Stimulated activated CD8-positive, alpha-beta memory T cell treated with anti-CD3 and anti-CD28 coated beads, Interleukin-12 subunit alpha, Interleukin-12 subunit beta, amount 100 ng/mL, for 24 hours (primary cell): ENCODE measurements at regions not wholly inside any gene's neighbourhood (a gene's known extent, or its start where the extent isn't known, plus 50 kb on each side); places are given as distances from the start of the nearest gene placed in this dataset.
"Not testable (repeated sequence)": the region's sequence is repeated elsewhere in the genome, so short reads cannot be mapped to it uniquely, and the experiment has no call there.

ENCODE experiments used
- DNase-seq: peaks from one replicate; pipeline ENCODE4 v3.0.0-alpha.2; 2020; ENCODE audit errors: extremely low read depth

GRCh38 chr15:77839970-77840905, 207.5 kb upstream of the LINGO1 start:
- DNase-seq, result no peak

- DNase-seq, result no peak
Observed at GRCh38 chr15:77839456-77839855, 206.7 kb upstream of the LINGO1 start.

DNA sequence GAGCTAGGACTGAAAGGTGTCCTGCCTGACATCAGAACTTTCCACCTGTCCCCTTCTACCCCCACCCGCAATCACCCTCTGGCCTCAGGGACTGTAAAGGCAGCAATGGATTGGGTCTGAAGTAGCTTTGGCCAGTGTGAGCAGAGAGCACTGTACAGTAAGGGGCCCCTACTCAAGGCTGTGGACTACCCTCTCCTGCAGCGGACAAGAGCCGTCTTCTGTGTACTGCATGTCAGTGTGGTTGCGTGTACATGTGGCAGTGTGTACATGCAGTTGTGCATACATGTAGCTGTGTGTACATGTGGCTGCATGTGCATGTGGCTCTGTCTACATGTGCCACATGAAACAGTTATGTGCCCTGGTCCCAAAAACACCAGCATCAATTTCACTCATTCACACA, 205.9 kb upstream of the LINGO1 start:
- no peak for DNase-seq

- DNase-seq, result no peak
Observed at GRCh38 chr15:77838061-77838460, 205.3 kb upstream of the LINGO1 start.

- DNase-seq, result no peak
Observed at GRCh38 chr15:77837649-77838025, 204.9 kb upstream of the LINGO1 start.

DNA sequence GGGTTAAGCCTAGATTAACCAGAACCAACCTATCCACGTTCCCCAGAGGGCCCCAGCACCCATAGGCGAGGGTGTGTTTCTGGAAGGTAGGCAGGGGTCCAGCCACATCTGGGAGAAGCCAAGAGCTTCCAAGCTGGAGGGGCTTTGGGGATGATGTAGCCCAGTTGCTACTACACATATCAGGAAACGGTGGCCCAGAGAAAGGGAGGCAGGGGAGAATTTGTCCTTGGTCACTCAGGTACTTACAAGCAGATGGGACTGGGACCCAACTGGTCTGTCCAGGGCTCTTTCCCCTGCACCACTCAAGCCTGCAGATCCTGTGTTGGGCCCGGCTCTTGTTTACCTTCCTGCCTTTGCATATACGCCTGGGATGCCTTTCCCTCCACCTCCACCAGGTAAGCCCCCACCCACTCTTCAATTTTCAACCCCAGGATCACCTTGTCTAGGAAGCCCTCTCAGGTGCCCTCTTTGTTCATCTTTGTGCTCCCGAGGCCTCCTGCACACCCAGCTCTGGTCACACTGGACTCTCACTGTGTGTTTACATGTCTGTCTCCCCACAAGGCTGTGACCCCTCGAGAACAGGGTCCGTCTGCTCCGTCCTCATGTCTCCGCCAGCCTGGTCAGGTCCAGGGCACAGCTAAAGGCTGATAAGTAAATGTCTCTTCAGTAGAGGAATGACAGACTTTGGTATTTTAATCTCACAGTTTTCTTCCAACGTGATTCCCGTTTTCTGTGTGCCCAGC, 204.4 kb upstream of the LINGO1 start:
- no peak for DNase-seq

DNA sequence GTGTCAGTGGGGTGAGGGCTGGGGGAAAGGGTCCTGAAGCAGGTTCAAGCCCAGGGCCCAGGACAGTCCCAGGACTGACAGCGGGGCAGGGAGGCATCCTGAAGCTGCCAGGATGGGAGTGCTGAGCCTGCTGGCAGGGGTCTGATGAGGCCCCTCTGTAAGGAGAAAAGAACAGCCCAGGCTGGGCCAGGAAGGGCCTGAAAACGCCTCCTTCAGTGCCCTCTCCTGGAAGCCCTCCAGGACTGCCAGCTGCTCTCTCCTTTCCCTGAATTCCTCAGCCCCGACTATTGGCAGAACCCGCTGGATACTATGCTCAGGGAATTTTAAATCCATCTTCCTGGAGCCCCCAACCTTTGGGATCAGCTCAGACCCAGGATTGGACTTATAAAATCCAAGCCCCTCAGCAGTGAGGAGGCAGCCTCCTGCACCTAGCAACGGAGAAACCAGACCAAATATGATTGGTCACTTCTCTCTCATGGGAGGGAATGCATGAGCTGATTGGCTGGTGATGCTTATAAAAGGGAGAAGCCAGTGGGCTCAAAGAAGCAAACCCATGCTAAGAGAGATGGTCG, 203.5 kb upstream of the LINGO1 start:
- no peak for DNase-seq

DNA sequence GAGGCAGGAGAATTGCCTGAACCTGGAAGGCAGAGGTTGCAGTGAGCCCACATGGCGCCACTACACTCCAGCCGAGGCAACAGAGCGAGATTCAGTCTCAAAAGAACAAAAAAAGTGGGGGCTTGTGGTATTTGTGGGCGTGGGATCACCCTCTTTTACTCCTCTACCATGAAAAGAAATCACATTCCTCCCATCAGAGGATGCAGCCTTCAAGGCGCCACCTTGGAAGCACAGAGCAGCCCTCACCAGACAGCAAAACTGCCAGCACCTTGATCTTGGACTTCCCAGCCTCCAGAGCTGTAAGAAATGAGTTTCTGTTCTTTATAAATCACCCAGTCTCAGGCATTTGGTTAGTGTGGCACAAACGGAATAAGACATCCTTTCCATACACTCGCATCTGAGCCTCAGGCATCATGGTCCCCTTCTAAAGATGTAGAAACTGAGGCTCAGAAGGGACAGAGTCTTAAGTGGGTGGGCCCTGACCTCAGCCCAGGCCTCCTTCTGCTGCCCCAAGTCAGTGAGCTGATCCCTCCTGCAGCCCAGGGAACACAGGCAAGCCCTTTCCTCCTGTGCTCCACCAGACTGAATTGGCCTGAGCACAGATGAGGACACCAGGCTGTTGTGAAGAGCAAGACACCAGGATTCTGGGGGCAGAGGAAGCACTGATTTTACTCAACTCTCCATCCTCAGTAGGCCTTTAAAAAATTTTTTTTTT, 201.7 kb upstream of the LINGO1 start:
- DNase-seq, result no peak

DNA sequence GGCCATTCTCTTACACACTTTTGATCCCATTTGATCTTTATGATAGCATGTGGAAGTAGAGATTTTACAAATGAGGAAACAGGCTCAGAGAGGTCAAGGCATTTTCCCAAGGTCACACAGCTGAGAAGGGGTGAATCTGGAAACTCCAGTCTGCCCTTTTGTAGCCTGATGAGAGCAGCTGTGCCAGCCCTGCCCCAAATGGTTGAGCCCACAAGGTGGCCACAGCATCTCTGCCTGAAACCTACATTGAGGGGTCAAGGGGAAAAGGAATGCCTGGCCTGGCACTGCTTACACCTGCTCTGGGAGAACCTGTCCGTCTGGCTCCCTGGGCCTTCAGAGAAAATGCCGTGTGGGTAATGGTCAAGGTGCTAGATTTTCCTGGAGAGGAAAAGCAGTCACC, 200.2 kb upstream of the LINGO1 start:
- no peak for DNase-seq

DNA sequence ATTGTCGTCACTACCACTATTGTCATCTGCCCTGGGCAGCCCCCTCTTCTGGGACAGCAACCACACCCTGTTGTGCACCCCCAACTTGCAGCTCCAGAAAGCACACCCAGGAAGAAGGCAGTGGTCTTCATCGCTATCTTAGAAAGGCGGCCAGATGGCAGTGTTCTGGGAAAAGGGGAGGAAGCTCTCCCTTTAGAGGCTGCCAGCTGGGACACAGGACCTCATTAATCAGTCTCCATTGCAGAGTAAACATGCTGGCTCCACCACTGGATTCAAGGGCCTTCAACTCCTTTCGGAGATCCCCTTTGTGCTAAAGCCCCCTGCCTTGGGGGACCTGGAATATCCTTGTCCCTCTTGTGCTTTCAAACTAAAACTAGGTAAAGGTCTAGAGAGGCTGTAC, 199.3 kb upstream of the LINGO1 start:
- no peak for DNase-seq

DNA sequence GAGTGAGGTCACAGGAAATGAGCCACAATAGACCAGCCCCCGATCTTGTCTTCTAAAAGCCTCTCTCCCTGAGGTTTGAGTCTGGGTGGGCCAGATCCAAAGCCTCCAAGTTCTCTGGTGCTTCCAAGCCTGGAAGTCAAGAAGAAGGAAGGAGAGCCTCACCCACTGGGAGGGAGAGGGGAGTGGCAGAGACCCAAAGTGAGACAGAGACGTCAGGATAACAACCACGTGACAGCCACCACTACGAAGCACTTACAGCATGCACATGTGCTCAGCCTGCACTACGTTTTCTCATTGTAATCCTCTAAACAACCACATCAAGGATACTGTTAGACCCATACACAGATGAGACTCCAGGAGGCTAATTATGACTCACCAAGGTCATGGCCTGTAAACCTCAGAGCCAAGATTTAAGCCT, 197.3 kb upstream of the LINGO1 start:
- DNase-seq, result no peak

DNA sequence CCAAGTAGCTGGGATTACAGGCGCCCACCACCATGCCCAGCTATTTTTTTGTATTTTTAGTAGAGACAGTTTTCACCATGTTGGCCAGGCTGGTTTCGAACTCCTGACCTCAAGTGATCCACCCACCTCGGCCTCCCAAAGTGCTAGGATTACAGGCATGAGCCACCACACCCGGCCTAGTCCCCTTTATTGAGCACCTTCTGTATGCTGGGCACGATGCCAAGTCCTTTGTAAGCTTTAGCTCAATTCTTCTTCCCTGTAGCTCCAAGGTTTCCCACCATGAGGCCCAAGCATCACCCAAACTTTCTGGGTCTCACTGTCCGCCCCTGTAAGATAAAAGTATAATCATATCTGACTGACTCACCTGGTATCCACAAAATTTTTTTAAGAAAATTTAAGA, 196.6 kb upstream of the LINGO1 start:
- DNase-seq, result not testable (repeated sequence)

- no peak for DNase-seq
Observed at GRCh38 chr15:77827860-77828259, 195.1 kb upstream of the LINGO1 start.

- no peak for DNase-seq
Observed at GRCh38 chr15:77826006-77826695, 193.4 kb upstream of the LINGO1 start.

DNA sequence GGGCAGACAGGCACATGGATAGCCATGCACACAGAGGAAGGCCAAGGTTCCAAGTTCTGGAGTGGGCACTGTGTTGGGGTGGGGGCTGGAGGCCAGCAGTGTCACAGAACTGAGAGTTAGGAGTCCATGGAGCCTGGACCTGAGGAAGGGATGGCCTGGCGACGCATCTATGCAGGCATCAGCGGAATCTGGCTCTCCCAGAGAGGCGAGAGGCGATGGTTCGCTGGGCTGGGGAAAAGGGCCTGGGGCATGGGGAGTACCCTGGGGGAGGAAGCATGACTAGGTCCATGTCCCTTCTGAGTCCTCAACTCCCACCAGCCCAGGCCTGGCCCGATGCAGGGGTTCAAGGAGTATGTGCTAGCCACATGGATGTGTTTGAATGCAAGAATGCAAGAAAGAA, 192.8 kb upstream of the LINGO1 start:
- no peak for DNase-seq

- no peak for DNase-seq
Observed at GRCh38 chr15:77825252-77825542, 192.5 kb upstream of the LINGO1 start.

DNA sequence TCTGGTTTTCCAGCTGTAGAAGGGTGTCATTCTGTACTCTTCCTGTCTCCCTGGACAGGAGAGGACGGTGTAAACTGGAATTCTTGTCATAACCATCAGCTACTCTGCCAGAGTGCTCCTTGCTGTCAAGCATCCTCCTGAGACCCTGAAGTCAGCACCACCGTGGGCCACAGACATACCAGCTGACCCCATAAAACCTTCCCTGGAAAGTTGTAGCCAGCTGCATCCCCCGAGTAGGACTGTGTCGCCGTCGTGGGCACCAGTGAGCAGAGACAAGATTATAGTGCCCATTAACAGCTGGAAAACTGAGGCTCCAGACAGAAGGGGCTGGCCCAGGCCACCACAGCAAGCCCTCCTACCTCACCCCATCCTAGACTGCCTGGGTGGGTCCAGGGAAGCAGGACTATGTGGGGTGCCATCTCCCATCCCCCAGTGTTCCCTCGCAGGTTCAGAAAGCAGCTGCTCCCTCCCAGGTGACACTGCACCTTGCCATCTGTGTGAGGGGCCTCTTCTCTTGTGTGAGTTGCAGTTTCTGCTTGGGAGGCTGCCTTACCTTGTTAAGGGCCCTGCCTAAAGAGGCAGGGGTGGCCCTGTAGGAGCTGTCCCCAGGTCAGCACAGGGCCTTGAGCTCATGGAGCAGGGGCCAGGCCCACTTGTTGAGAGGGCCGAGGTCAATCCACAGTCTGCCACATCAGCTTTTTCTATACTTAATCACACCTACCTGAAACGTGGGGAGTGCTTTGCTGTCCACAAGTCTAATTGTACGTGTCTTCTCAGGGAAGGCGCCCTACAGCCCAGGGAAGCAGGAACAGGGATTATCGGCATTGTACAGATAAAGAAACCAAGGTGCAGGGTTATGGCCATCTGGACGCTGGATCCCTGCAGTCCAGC, 191.9 kb upstream of the LINGO1 start:
- no peak for DNase-seq

DNA sequence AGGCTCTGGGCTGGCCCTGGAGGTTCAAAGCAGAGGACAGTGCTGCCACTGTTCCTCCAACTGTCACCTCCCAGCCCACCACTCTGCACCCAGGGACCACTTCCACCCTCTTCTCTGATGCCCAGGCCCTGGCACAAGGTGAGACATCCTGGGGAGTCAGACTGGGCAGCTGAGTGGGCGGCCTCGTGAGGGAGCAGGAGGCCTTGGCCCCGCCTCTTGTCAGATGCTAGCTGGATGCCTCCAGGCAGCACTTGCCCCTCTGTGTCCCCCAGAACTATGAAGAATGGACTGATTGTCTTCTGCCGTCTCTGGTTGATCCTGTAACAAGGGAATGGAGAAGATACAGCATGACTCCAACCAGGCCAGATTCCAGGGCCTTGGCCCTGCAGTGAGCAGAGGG, 191.0 kb upstream of the LINGO1 start:
- no peak for DNase-seq

GRCh38 chr15:77822631-77823230, 190.0 kb upstream of the LINGO1 start:
- no peak for DNase-seq

- DNase-seq, result no peak
Observed at GRCh38 chr15:77821959-77822256, 189.2 kb upstream of the LINGO1 start.
